Lower lobe of right lung (tissue), 2 donors: ENCODE measurements at regions not wholly inside any gene's neighbourhood (a gene's known extent, or its start where the extent isn't known, plus 50 kb on each side); places are given as distances from the start of the nearest gene placed in this dataset.

ENCODE experiments used
- ATAC-seq, 2 donors: fragments of 200-7000 bp; cut with Tn5 transposase; one replicate each; pipeline ENCODE4 v1.9.1; 2020 to 2022; ENCODE audit warnings: mild to moderate bottlenecking in 2 of 2, moderate library complexity in 2 of 2
- DNase-seq: peaks from one replicate; pipeline ENCODE4 v3.0.0-alpha.2; 2020
- H3K27ac ChIP-seq: fragments of 200-600 bp; one replicate; pipeline ENCODE4 v1.8.0; 2022
- H3K27me3 ChIP-seq: fragments of 200-600 bp; one replicate; pipeline ENCODE4 v1.8.0; 2022; ENCODE audit warnings: low read depth
- H3K36me3 ChIP-seq: fragments of 200-600 bp; one replicate; pipeline ENCODE4 v1.8.0; 2022; ENCODE audit warnings: mild to moderate bottlenecking
- H3K4me1 ChIP-seq: fragments of 200-600 bp; one replicate; pipeline ENCODE4 v1.8.0; 2022
- H3K4me3 ChIP-seq: fragments of 200-600 bp; one replicate; pipeline ENCODE4 v1.8.0; 2022; ENCODE audit warnings: mild to moderate bottlenecking
- H3K9me3 ChIP-seq: fragments of 200-600 bp; one replicate; pipeline ENCODE4 v1.8.0; 2022
- intact Hi-C: fragments of 100-400 bp; cut with DNase I; formaldehyde crosslinking; loops from one replicate; pipeline ENCODE4 v1.11.0; 2022
- TF ChIP-seq, protein P1 (sequence below): fragments of 200-600 bp; IDR thresholded peaks from one replicate; pipeline ENCODE4 v1.8.0; 2022; ENCODE audit warnings: antibody characterized with exemption, mild to moderate bottlenecking
- donor health status: DM: no; HTN: yes; CAD: no; lungs with severe emphysema.

DNA sequence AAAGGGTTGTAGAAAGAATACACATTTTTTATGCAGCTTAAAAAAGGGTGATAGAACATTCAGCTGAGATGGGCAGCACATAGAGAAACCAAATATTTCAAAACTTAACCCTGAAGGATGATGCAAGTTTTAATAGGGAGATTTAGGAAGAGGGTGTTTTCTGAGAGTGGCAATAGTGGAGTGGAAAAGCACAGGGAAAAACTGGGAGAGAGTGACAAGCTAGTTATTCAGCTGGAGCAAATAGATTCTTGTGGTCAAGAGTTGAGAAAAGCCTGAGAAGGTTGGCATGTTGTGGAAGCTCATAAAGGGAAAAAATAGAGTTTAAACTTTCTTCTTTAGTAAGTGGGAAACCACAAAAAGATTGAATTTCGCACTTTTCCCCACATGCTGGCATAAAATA is 359.6 kb upstream of the PITX2 start:
- H3K9me3 ChIP-seq: no peaks in the 10 kb centered on the region

DNA sequence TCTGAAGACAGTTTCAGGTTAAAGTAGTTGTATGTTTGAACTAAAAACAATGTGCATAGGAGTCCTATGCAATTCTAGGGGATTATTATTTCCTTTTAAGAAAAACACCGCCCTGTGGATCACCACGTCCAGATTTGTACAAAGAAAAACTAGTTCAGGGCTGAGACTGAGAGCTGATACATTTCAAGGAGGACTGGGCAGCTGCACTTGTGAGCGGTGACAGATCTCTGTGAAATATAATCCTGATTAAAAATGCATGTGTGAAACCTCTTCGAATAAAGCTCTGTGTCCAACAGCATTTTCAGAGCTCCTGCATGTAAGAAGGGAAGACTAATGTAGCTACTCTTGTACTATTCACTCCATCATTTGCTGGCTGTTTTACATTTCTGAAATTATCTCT is 365.8 kb upstream of the PITX2 start:
- ATAC-seq (no peak), DNase-seq (no peak)
- no peak overlapping the region for H3K27ac ChIP-seq
- no peaks in the 10 kb centered on the region for H3K9me3 ChIP-seq
- H3K27me3 ChIP-seq: no peaks in the 10 kb centered on the region
- no peaks in the 10 kb centered on the region for H3K4me1 ChIP-seq
- intact Hi-C loops: no loop called here
- H3K4me3 ChIP-seq: no peak overlapping the region
- H3K36me3 ChIP-seq: no peaks in the 10 kb centered on the region
- TF ChIP-seq, protein P1, sequence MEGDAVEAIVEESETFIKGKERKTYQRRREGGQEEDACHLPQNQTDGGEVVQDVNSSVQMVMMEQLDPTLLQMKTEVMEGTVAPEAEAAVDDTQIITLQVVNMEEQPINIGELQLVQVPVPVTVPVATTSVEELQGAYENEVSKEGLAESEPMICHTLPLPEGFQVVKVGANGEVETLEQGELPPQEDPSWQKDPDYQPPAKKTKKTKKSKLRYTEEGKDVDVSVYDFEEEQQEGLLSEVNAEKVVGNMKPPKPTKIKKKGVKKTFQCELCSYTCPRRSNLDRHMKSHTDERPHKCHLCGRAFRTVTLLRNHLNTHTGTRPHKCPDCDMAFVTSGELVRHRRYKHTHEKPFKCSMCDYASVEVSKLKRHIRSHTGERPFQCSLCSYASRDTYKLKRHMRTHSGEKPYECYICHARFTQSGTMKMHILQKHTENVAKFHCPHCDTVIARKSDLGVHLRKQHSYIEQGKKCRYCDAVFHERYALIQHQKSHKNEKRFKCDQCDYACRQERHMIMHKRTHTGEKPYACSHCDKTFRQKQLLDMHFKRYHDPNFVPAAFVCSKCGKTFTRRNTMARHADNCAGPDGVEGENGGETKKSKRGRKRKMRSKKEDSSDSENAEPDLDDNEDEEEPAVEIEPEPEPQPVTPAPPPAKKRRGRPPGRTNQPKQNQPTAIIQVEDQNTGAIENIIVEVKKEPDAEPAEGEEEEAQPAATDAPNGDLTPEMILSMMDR: no peak

More for the DNA sequence above, 359.6 kb upstream of the PITX2 start:
- DNase-seq: no peak
- intact Hi-C loops: no loop called here
- no peak for ATAC-seq
- TF ChIP-seq, protein P1: no peak
- Histone ChIP-seq H3K27me3 (no peaks in the 10 kb centered on the region), H3K4me3 (no peak overlapping the region), H3K4me1 (no peaks in the 10 kb centered on the region), H3K36me3 (no peaks in the 10 kb centered on the region), H3K27ac (no peak overlapping the region)

DNA sequence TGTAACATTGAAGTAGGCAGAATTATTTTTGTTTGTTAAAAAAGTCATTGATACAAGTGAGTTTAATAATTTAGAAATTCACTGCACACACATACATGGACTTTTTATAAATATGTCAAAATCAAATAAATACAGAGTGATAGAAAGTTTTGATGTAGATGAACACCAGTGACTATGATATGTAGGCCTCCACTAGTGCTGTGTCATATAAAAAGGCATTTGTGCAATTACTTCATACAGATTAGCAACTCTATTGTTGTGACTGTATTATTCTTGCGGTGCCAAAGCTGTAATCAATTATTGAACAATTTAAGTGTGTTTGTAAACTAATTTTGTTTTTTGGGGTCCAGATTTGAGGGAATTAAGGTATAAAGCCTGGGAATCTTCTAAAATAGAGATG is 366.2 kb upstream of the PITX2 start:
- no peaks in the 10 kb centered on the region for H3K36me3 ChIP-seq
- TF ChIP-seq, protein P1: no peak
- DNase-seq (no peak), ATAC-seq (no peak)
- no peaks in the 10 kb centered on the region for H3K4me1 ChIP-seq
- no peak overlapping the region for H3K27ac ChIP-seq
- no peaks in the 10 kb centered on the region for H3K27me3 ChIP-seq
- H3K9me3 ChIP-seq: no peaks in the 10 kb centered on the region
- intact Hi-C loops: no loop called here
- no peak overlapping the region for H3K4me3 ChIP-seq

DNA sequence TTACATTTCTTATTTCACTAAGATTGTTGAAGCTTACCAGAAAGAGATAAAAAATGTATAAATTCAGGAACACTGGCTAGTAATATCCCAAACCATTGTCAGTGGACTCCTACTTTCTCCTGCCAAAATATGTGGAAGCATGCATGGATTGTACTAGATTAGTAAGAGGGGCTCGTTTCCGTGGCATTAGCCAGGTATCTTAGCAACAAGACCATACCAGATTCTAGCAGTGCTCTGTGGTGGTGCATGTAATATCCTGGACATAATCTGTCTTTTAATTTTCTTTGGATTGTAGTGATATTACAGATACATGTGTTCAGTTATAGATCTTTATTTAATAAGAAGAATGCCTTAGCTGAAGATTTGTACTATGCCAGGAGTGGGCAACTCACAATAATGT is 371.9 kb upstream of the PITX2 start:
- intact Hi-C loops: no loop called here
- ATAC-seq: no peak
- H3K27ac ChIP-seq: no peak overlapping the region
- no peaks in the 10 kb centered on the region for H3K27me3 ChIP-seq
- no peak overlapping the region for H3K4me3 ChIP-seq
- no peaks in the 10 kb centered on the region for H3K9me3 ChIP-seq
- TF ChIP-seq, protein P1: no peak
- H3K36me3 ChIP-seq: no peaks in the 10 kb centered on the region
- DNase-seq: no peak
- H3K4me1 ChIP-seq: no peaks in the 10 kb centered on the region

DNA sequence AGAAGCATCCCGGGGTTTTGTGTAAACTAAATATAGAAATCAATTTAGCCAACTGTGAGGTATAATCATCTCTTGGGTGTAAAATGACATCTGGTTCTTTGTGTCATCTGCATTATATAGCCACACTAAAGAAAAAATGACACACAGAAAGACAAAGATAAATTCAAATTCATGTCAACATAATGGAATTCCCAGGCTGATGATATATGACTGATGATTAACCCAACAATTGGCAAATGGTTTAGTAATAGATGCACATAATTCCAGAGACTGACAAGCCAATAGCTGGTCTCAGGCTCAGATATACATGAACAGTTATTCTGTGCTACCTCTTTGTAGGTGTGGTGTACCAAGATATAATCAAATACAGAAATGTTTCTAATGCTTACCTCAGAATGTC is 375.4 kb upstream of the PITX2 start:
- no peak for DNase-seq
- Histone ChIP-seq H3K27me3 (no peaks in the 10 kb centered on the region), H3K36me3 (no peaks in the 10 kb centered on the region), H3K4me3 (no peak overlapping the region), H3K4me1 (no peaks in the 10 kb centered on the region), H3K27ac (no peak overlapping the region), H3K9me3 (no peaks in the 10 kb centered on the region)
- ATAC-seq: no peak
- TF ChIP-seq, protein P1: no peak
- intact Hi-C loops: no loop called here

DNA sequence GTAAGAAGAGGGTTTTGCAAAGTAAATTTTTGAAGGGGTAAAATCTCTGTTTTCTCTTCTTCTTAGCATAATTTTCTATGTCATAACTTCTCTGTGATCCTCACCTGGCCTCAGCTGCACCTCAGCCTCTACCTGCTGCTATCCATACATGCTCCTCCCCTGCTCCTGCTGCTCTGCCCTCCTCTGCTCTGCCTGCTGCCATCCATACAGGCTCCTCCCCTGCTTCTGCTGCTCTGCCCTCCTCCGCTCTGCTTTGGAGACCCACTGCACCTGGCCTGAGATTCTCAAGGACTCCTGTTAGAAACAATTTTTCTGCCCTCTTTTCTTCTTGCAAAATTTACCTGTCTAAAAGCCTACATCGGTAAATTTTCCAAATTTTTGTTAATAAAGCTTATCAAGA is 388.6 kb upstream of the PITX2 start:
- DNase-seq (no peak), ATAC-seq (no peak)
- H3K27ac ChIP-seq: no peak overlapping the region
- TF ChIP-seq, protein P1: no peak
- no peak overlapping the region for H3K4me3 ChIP-seq
- intact Hi-C loops: no loop called here
- no peaks in the 10 kb centered on the region for H3K4me1 ChIP-seq
- no peaks in the 10 kb centered on the region for H3K9me3 ChIP-seq
- no peaks in the 10 kb centered on the region for H3K27me3 ChIP-seq
- no peaks in the 10 kb centered on the region for H3K36me3 ChIP-seq
